Peyer's patch (tissue), 4 donors: ENCODE measurements at regions not wholly inside any gene's neighbourhood (a gene's known extent, or its start where the extent isn't known, plus 50 kb on each side); places are given as distances from the start of the nearest gene placed in this dataset.

ENCODE experiments used
- POLR2A ChIP-seq, 2 donors: fragments of 450-650 bp; IDR thresholded peaks; one replicate each; pipeline ENCODE4 v1.5.1; 2017; ENCODE audit warnings: antibody characterized with exemption in 2 of 2, mild to moderate bottlenecking in 2 of 2, moderate library complexity in 2 of 2
- TF ChIP-seq, protein P1 (sequence below), 6 experiments: fragments of 450-650 bp in 4 of 6; fragments of 200-600 bp in 2 of 6; sonication (generic) in 1 of 6; IDR thresholded peaks; one replicate each; pipeline ENCODE4 v1.5.1; 2017 to 2019; ENCODE audit warnings: antibody characterized with exemption in 6 of 6, mild to moderate bottlenecking in 3 of 6, moderate library complexity in 1 of 6

GRCh38 chr10:26946102-26946811 lies 85.5 kb upstream of the ABI1 start:
- no peak for TF ChIP-seq POLR2A (IDR thresholded peaks at IDR 0.05)
- TF ChIP-seq, protein P1, sequence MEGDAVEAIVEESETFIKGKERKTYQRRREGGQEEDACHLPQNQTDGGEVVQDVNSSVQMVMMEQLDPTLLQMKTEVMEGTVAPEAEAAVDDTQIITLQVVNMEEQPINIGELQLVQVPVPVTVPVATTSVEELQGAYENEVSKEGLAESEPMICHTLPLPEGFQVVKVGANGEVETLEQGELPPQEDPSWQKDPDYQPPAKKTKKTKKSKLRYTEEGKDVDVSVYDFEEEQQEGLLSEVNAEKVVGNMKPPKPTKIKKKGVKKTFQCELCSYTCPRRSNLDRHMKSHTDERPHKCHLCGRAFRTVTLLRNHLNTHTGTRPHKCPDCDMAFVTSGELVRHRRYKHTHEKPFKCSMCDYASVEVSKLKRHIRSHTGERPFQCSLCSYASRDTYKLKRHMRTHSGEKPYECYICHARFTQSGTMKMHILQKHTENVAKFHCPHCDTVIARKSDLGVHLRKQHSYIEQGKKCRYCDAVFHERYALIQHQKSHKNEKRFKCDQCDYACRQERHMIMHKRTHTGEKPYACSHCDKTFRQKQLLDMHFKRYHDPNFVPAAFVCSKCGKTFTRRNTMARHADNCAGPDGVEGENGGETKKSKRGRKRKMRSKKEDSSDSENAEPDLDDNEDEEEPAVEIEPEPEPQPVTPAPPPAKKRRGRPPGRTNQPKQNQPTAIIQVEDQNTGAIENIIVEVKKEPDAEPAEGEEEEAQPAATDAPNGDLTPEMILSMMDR (IDR thresholded peaks at IDR 0.05) = no peak
